NCI-H2081 (cell line): ENCODE measurements at regions not wholly inside any gene's neighbourhood (a gene's known extent, or its start where the extent isn't known, plus 50 kb on each side); places are given as distances from the start of the nearest gene placed in this dataset.

Source experiments
- DNase-seq, 2 experiments: peaks; one replicate each; lab custom pipeline; 2025; lab: John Stamatoyannopoulos, UW

DNA sequence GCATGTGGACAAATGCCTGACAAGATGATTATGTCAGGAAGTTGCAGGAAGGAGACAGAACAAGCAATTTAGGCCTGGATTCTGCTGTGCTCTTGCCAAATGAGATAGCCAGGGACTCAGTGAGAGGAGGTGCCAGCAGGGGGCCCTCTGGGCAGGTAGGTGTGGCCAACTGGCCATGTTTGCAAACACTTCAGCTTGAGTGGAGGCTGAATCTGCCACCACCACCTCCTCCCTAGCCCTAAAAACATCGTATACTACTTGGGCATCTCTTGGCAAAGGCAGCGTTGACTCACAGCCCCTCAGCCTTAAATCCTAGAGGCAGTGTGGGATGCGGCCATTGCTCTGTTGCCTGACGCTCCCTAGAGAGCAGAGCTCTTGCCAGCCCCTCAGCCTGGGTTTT is 95.1 kb upstream of the PLET1 start:
- DNase-seq, result peak; percentile 34 to 36

DNA sequence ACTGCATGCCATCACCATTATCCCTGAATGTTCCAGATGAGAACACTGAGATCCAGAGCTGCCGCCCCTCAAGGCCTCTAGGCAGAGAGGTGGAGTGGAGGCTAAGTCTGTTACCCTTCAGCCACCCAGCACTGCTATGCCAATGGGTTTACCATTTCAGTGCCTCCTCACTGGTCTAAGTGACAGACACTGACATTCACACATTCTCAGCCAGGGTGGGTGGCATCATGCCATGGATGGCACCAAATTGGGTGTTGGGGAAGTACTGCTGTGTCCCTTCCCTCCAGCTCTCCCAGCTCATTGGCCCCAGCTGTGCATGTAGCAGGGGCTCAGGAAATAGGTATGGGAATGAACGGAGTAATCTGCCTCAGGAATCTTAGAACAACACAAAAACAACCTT is 96.8 kb upstream of the PLET1 start:
- DNase-seq, result no peak

DNA sequence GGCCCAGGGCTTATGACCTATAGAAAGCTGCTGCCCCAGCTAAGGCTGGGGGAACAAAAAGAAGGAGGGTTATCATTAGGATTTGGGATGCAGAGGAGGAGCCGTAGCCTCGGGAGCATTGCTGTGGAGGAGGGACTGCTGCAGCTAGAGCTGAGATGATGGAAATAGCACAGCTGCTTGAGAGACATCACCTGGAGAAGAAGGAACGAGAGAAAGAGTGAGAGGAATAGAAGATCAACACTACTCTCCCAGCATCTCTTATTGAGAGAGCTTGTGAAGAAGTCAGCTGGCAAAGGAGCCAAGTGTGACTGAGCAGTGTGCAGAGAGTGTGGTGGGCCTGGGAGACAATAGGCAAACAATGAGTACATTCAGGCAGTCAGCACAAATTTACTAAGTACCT is 100.7 kb upstream of the PLET1 start:
- DNase-seq, result no peak

DNA sequence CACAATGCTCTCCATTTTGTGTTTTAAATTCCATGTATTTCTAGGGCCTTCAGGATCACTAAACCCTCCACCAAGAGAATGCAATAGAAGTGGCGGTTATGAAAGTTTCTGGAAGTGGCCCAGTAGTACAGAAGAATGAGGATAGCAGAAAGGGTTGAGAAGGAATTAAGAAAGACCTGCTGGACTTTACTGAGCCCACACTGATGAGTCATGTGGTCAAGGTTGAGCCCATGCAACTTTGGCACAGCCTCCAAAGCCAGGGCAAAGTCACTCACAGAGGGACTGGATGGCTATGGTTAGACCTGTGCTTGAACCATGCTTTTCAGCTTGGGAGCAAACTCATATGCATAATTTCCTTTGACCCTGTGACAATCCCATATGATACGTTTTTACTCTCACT is 102.9 kb upstream of the PLET1 start:
- DNase-seq, result no peak

DNA sequence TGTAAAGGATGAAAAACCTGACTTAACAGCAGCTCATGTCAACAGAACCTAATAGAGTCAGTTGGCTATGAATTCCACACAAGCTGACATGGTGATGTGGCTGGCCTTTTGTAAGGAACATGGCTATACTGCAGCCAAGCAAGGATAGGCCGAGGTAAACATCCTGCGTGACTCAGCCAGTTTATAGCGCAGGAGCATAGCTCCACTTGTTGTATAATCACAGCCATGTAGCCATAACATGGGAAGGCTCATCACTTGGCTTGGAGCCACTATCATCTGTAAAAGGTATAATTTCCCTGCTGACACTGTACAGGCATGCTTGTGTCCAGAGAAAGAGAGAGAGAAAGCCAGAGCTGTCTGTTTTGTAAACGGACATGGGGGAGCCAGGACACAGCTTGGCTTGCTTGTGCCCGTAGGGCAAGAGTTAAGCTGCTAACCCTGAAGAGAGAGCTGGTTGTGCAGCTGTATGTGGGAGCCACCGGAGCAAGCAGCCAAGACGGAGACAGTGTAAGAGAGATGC is 104.4 kb upstream of the PLET1 start:
- no peak for DNase-seq

DNA sequence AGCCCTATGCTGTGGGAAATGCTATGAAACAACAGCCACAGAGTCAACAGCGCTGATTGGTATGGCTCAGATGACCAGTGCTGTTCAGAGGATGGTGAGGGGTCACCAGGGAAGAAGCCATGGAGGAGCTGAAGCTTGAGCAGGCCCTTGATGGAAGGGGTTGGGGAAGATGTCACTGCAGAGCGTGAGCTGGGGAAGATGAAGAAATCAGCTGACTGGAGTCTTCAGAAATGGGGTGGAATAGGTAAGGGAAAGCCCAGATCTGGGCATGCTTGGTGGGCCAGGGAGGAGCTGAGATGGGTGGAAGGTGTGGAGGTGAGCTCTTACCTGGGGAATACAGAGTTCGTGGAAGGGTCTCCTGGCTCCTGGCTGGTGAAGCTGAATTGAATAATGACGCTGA is 105.4 kb upstream of the PLET1 start:
- no peak for DNase-seq

DNA sequence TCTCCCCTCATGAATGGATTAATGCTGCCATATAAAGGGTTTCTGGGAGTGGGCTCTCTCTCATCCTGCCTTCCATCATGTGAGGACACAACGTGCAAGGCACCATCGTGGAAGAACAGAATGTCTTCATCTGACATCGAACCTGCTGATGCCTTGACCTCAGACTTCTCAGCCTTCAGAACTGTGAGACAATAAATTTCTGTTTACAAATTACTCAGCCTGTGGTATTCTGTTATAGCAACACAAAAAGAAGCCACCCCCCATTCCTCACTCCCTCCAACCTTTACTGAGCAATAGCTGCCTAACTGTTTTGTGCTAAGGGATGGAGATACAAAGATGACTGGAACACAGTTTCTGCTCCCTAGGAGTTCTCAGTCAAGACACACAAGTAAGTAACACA is 106.1 kb upstream of the PLET1 start:
- DNase-seq, result no peak

DNA sequence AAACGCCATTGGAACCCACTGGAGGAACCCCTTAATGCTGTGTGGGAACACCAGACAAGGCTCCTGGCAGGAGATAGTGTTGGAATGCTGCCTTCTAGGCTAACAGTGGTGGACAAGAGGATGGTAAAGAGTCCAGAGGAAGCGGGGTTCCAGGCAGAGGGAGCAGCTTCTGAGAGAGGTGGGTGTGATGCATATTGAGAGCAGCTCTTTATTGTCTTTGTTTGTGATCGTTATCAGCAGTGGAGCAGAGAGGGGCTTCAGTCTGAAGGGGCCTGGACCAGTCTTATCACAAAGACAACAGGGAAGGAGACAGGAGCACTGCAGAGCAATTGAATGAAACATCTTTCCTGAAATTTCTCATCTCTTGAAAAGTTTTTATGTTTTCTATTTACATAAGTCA is 106.8 kb upstream of the PLET1 start:
- DNase-seq, result no peak

DNA sequence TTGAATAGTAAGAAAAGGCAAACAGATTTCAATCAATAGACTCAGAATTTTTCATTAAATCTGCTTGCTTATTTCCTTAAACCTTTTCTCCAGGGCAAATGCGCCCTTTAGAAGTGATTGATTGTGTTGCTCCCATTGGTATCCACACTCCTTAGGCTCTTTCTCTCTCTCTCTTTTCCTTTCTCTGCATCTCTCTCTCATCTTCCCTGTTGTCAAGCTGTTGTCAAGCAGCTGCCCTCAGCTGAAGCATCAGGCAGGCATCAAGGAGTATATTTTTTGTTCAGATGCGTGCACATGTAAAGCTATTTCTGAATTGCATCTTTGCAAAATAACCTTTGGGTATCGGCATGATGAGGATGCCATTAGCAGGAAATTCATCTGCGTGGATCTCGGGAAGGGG is 107.2 kb upstream of the PLET1 start:
- DNase-seq, result no peak

DNA sequence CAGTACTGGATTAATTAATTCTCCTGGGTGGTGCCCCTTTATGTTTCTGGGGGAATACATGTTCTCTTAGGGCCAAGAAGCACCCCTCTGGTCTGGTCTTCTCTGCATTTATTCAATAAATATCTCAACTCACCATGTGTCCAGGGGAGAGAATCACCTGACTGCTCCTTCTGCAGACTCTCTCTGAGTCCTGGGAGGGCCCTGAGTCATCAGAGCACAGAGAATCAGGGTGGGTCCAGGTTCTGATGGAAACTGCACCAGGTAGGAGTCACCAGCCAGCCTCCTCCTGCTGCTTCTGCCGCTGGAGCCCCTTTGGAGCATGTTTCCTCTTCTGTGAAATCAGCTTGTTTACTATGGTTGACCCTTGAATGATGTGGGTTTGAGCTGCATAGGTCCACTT is 107.7 kb upstream of the PLET1 start:
- DNase-seq, result no peak

DNA sequence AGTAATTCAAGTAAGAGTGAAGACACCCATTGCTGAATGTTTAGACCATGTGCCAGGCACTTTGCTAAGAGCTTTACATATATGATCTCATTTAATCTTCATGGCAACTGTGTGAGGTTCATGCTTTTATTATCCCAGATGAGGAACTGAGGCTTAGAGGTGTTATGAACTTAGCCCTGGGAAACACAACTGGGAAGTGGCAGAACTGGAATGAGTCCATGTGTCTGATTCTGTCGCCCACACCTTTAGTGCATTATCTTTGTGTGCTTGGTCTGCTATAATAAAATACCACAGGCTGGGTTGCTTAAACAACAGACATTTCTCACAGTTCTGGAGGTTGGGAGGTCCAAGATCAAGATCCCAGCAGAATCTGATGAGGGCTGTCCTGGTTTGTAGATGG is 108.7 kb upstream of the PLET1 start:
- no peak for DNase-seq

DNA sequence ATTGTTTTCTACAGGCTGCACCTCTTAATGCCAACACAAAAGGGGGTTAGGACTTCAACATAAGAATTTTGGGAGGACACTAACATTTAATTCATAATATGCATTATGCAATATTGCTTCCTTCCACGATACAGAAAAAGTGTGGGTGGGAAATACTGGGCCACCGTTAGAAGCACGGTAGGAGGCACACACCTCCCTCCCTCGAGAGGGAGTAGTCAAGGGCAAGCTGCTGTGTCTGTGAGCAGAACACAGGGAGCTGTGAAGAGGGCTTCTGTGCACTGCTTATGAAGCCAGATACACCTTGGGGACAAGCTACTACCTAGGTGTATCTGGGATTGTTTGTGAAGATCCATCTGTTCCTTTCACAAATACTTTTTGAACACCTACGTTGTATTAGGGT is 109.3 kb upstream of the PLET1 start:
- no peak for DNase-seq

DNA sequence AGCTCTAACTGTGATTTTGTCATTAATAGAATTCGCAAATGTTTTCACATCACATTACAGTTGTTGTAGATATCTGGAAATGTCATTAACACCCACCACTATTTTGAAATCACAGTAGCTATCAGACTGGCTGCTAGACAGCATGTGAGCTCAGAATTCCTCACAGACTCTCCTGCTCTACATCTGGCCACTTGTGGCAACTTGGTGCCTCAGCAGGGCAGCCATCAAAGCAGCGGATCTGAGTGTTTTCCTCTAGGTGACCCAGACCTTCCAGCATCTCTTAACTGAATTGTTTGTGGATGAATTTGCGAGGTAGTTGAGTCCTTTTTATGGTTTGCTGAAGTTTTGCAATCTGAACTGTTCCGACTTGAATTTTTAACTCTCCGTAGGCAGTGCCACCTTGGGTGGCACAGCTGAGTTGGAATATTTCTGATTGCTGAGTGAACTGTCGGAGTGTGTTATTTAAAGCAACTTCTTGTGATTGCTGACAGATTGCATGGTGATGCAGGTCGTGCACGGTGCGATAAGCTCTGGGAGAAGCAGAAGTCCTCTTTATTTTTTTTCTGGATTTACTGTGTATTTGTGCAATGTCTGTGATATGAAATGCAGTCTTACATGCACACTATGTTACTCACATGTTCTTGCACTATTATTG is 114.0 kb upstream of the PLET1 start:
- no peak for DNase-seq

DNA sequence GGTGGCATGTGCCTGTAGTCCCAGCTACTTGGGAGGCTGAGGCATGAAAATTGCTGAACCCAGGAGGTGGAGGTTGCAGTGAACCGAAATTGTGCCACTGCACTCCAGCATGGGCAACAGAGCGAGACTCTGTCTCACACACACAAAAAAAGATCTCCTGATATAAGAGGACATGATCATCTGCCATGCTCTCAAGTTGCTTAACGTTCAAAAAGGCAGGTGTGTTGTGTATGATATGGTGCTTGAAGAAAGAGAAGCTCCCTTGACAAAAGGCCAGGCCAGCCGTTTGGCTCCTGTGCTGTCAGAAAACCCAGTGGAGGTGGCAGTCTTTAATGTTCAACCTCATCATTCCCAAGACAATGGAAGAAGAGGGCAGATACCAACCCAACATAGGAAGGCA is 117.3 kb upstream of the PLET1 start:
- DNase-seq, result no peak

DNA sequence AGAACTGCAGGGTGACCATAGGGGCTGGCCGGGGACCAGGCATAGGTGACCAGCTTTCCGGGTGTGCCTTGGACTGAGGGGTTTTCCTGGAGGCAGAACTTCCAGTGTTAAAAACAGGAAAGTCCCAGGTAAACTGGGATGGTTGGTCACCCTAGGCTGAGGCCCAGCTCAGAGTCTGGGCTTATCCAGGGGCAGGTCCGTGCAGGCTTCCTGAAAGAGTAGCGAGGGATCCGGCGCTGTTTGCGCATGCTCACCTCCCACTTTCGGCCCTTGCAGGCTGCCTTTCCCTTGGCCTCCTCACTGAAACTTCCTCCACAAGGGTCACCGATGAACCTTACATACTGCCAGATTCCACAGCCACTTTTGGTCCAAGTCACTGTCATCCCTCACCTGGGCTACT is 119.8 kb upstream of the PLET1 start:
- DNase-seq, result no peak

DNA sequence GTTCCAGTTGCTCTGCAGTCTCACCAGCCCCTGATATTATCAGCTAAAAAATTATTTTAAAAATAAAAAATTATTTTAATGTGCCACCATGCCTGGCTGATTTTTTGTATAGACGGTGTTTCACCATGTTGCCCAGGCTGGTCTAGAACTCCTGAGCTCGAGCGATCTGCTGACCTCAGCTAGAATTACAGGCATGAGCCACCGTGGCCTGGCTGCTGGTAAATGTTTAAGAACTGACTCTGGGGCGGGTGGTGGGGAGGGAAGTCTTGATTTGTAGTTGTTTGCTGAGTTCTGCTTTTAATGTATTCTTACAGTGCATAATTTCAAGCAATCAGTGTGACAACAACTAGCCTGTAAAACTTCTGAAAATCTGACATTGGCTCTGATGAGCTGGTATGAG is 120.9 kb upstream of the PLET1 start:
- DNase-seq, result no peak

DNA sequence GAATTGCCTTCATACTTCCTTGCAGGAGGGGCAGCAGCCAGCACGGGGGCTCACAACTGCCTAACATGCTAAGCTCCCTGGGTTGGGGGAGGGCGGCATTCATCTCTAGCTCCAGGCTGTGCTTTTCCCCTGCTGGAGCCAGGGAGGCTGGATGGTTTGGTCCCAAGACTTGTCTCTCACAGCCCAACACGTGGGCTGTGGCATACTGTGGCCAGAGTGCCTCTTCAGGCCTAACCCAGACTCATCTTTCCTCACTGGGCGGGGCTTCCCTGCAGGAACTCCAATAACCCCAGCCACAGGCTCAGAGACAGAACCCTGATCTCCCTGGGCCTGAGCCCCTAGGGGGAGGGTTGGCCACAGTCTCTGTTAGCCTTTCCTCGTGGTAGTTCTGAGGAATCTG is 121.9 kb upstream of the PLET1 start:
- no peak for DNase-seq

DNA sequence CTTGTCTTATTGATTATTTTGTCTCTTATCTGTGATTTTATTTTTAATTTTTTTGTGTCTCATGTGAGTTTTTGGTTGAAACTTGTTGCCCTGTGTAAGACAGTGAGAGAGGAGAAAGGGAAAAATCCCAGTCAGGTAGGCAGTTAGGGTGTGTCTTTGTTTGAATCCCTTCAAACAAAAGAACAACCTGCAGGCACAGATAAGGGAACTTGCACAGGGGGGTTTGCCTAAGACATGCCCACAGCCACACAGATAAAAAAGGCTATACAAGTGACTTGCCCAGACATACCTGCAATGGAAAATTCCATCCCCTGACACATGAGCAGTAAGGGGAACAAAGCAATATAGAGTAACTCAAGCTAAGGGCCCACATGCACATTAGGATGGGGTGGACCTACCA is 127.8 kb upstream of the PLET1 start:
- DNase-seq, result no peak

DNA sequence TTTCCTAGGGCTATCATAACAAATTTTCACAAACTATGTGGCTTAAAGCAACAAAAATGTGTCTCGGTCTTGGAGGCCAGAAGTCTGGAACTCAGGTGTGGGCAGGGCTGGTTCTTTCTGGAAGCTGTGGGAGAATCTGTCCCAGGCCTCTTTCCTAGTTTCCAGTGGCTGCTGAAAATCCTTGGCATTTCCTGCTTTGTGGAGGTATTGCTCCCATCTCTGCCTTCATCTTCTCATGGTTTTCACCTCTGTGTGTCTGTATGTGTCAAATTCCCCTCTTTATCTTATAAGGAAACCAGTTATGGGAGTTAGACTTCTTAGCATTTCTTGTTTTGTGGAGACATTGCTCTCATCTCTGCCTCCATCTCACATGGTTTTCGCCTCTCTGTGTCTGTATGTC is 130.4 kb upstream of the PLET1 start:
- no peak for DNase-seq

DNA sequence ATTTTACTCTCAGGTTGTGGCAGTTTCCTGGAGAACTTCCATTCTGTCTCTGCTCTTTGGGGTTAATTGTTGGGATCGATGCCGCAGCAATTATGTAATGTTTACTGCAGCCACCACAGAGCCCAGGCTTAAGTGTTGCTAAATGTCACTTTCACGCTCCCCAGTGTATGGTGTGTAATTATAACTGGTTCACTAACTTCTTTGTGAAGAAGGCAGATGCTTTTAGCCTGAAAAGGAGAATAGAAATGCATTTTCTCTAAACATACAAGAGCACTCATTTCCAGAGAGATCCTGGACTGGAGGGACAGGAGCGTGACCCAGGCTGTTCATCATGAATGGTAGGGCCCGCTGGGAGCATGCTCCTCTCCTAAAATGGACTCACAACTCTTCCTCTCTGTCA is 132.2 kb upstream of the PLET1 start:
- peak; percentile 75 to 93 for DNase-seq

DNA sequence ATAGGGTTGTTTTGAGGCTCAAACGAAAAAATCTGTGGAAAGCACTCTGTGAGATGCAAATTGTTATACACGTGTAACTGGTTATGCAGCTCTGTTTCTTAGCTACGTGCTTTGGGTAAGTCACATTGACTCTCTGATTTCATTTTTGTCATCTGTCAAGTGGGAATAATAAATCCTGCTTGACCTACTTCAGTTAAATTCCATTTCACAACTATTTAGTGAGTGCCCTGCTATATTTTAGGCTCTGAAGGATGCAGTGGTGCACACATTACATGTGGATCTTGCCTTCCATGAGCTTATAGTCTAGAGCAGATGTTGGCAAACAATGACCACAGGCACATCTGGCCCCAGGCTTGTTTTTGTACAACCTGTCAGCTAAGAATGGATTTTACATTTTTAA is 133.6 kb upstream of the PLET1 start:
- no peak for DNase-seq

DNA sequence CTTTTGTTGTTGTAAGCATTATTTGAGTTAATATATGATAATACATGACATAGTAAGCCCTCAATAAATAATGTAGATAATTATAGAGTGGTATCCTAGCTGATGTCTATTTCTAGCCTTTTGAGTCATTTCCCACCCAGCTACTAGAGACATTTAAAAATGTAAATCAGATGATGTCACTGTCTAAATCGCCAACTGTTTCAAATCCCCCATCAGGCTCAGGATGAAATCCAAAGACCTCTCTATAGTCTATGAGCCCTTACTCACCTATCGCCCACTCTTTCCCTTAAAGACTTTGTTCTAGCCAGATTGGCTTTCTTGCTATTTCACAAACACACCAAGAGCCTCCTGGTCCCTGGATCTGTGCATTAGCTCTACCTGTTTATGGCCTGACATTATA is 135.4 kb upstream of the PLET1 start:
- DNase-seq, result no peak

DNA sequence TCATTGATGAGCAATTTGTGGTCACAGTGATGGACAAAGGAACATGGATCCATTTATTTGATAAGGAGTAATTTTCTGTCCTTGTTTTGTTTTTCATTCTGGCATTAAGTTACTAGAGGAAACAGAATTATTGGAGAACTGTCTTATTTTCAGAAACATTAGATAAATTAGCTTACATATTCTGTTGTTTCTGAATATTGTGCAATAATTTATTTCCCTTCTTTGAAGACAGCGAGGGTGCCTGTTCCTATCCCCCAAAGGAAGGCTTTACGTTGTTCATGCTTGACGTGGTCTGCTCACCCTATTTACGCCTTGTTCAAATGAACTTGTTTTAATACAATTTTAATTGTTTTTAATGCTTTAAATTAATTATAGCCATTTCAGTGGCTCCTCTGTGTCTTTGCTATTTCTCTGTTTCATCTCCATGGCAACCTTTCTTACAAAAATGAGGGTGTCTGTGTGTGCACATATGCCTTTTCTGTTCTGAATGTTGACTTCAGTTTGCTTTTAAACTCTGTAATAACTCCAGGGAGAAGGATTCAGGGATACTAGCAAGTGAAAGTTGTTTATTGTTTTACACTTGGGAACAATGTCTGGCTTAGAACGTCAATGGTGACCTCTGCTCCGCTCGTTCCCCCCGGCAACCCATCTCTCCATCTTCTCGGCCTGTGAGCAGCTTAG is 138.3 kb upstream of the PLET1 start:
- no peak for DNase-seq

DNA sequence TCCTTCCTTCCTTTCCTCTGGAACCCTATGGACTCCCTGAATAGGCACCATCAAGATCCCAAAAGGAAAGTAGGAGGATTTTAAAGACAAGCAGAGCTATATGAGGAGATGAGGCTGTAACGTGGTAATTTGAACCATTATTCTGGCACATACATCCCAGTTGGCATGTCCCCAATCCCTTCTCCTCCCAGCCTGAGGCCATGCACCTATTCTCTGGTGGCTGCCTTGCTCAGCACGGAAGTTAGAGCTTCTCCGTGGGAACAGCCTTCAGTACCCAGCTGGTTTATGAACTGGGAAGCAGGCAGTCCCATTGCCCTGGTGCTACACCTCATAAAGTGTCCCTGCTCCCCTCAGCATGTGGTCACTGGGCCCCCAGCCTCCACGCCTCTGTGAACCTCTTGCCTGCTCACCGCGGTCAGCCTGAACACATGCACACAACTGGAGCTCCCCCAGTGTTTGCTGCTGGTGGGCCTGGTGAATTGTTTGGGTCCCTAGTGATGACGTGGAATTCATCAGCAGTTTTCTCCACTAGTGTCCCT is 139.9 kb upstream of the PLET1 start:
- DNase-seq, result peak; percentile 5 to 33
